Glutamatergic neuron (in vitro differentiated cells): ENCODE measurements at regions not wholly inside any gene's neighbourhood (a gene's known extent, or its start where the extent isn't known, plus 50 kb on each side); places are given as distances from the start of the nearest gene placed in this dataset.

Experiments
- DNase-seq: peaks from one replicate; pipeline ENCODE4 v3.0.0; 2022
- H3K27ac Mint-ChIP-seq: one replicate; pipeline ENCODE4 v1.8.0; 2020; ENCODE audit warnings: mild to moderate bottlenecking, mixed read lengths, inconsistent platforms; ENCODE audit not compliant: unreplicated experiment
- H3K27me3 Mint-ChIP-seq: one replicate; pipeline ENCODE4 v1.8.0; 2020; ENCODE audit warnings: mild to moderate bottlenecking, moderate library complexity, mixed read lengths, inconsistent platforms; ENCODE audit not compliant: unreplicated experiment
- H3K36me3 Mint-ChIP-seq: one replicate; pipeline ENCODE4 v1.8.0; 2020; ENCODE audit warnings: mild to moderate bottlenecking, mixed read lengths, inconsistent platforms; ENCODE audit not compliant: unreplicated experiment
- H3K4me1 Mint-ChIP-seq: one replicate; pipeline ENCODE4 v1.8.0; 2020; ENCODE audit warnings: mild to moderate bottlenecking, low read depth, mixed read lengths, inconsistent platforms; ENCODE audit not compliant: unreplicated experiment
- H3K4me3 Mint-ChIP-seq: one replicate; pipeline ENCODE4 v1.8.0; 2020; ENCODE audit warnings: mild to moderate bottlenecking, mixed read lengths, inconsistent platforms; ENCODE audit not compliant: unreplicated experiment
- H3K9me3 Mint-ChIP-seq: one replicate; pipeline ENCODE4 v1.8.0; 2020; ENCODE audit warnings: mild to moderate bottlenecking, moderate library complexity, mixed read lengths, inconsistent platforms; ENCODE audit not compliant: unreplicated experiment
- TF ChIP-seq, protein P1 (sequence below): fragments of 200-600 bp; sonication (generic); IDR thresholded peaks from one replicate; pipeline ENCODE4 v1.5.0; 2021; ENCODE audit not compliant: partially characterized antibody, unreplicated experiment

DNA sequence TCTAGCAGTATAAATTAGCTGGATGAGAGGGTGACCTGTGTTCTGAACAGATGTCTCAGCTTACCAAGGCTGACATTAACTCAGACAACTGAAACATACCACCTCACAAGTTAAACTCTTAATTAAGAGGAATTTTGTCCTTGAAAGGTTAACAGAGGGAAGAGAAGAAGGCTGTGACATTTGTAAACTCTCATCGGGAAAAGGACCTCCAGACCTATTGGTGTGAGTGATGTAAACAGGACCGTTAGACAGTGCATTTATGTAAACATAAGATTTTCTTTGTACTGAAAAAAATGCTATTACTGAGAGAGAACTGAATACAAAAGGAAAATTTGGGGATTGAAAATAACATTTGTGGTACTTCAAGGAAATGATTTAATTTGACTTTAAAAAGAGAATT, 308.4 kb upstream of the DIAPH2 start:
- H3K36me3 Mint-ChIP-seq: no peaks in the 10 kb centered on the region
- TF ChIP-seq, protein P1, sequence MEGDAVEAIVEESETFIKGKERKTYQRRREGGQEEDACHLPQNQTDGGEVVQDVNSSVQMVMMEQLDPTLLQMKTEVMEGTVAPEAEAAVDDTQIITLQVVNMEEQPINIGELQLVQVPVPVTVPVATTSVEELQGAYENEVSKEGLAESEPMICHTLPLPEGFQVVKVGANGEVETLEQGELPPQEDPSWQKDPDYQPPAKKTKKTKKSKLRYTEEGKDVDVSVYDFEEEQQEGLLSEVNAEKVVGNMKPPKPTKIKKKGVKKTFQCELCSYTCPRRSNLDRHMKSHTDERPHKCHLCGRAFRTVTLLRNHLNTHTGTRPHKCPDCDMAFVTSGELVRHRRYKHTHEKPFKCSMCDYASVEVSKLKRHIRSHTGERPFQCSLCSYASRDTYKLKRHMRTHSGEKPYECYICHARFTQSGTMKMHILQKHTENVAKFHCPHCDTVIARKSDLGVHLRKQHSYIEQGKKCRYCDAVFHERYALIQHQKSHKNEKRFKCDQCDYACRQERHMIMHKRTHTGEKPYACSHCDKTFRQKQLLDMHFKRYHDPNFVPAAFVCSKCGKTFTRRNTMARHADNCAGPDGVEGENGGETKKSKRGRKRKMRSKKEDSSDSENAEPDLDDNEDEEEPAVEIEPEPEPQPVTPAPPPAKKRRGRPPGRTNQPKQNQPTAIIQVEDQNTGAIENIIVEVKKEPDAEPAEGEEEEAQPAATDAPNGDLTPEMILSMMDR: no peak
- H3K4me3 Mint-ChIP-seq: no peak overlapping the region
- no peaks in the 10 kb centered on the region for H3K4me1 Mint-ChIP-seq
- H3K9me3 Mint-ChIP-seq: no peaks in the 10 kb centered on the region
- no peaks in the 10 kb centered on the region for H3K27me3 Mint-ChIP-seq
- H3K27ac Mint-ChIP-seq: no peak overlapping the region
- no peak for DNase-seq

DNA sequence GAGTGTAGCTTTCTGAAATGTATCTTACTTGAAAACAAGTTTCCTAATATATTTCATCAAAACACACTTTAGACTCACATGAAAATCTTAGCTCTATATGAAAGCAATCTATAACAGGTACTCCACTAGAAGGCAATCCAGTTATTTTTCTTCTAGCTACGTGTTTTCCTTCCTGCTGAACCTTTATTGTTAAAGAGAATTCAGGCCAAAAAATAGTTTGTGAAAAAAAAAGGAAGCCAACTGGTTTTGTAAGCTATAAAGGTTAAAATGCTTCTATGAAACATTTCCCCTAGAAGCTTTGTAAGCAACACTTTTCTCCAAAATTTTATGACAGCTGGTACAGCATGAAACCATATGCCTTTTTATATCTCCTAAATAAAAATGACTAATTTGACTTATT, 304.7 kb upstream of the DIAPH2 start:
- Mint-ChIP-seq H3K4me1 (no peaks in the 10 kb centered on the region), H3K27me3 (no peaks in the 10 kb centered on the region), H3K4me3 (no peak overlapping the region), H3K27ac (no peak overlapping the region), H3K9me3 (no peaks in the 10 kb centered on the region), H3K36me3 (no peaks in the 10 kb centered on the region)
- DNase-seq: no peak
- TF ChIP-seq, protein P1: no peak

DNA sequence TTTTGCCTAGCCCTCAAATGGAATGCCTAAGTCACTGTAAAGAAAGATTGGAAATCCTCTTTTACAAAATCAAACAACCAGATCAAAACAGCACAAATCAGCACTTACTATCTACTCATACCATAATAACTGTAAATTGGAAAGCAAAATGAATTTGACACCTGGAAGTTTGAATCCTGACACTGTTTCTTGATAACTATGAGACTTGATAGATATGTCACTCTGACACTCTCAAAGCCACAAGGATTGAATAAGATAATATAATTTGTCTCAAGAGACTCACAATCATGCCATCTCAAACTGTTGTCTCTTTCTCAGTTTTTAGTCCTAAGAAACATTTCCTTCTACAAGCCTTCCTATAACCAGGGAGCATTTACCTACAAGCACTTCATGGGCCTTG, 302.6 kb upstream of the DIAPH2 start:
- TF ChIP-seq, protein P1: no peak
- Mint-ChIP-seq H3K27me3 (no peaks in the 10 kb centered on the region), H3K36me3 (no peaks in the 10 kb centered on the region), H3K27ac (no peak overlapping the region), H3K4me3 (no peak overlapping the region), H3K9me3 (no peaks in the 10 kb centered on the region), H3K4me1 (no peaks in the 10 kb centered on the region)
- DNase-seq: no peak

DNA sequence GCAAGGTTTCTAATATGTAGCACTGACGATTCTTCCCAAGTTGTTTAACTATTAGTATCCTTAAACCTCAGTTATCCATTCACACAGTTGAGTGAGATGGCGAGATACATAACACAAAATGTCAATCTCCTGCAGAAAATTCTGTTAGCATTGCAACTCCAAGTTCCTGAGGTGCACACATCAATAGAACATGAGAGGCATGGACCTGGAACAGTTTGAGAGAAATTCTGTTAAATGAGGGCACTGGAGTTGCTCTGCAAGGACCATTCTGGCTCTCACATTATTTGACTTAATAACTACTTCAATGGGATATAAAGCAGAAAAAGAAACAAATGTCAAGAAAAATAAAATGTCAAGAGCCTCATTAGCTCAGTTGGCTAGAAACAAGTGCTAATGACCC, 301.2 kb upstream of the DIAPH2 start:
- no peaks in the 10 kb centered on the region for H3K4me1 Mint-ChIP-seq
- no peak for DNase-seq
- TF ChIP-seq, protein P1: no peak
- H3K9me3 Mint-ChIP-seq: no peaks in the 10 kb centered on the region
- H3K27ac Mint-ChIP-seq: no peak overlapping the region
- H3K27me3 Mint-ChIP-seq: no peaks in the 10 kb centered on the region
- no peak overlapping the region for H3K4me3 Mint-ChIP-seq
- no peaks in the 10 kb centered on the region for H3K36me3 Mint-ChIP-seq

DNA sequence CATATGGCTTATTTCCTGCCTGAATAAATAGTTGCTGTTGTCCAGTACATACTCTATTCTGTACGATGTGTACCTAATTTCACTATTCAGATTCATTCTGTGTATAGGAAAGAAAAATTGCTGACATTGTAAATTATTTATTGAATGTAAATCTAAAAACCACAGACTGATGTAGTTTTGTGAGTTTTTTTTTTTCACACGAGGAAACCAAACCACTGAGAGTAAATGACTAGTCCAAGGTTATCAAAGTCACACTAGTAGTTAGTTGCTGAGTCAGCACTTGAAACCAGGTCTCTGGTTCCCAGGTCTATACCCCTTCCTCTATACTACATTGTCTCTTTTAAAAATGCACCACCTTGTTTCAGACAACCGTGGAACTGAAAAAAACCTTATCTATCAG, 298.3 kb upstream of the DIAPH2 start:
- no peak overlapping the region for H3K27ac Mint-ChIP-seq
- no peaks in the 10 kb centered on the region for H3K36me3 Mint-ChIP-seq
- DNase-seq: no peak
- no peak overlapping the region for H3K4me3 Mint-ChIP-seq
- H3K4me1 Mint-ChIP-seq: no peaks in the 10 kb centered on the region
- TF ChIP-seq, protein P1: no peak
- no peaks in the 10 kb centered on the region for H3K27me3 Mint-ChIP-seq
- H3K9me3 Mint-ChIP-seq: no peaks in the 10 kb centered on the region
